DND-41 (cell line): ENCODE measurements at regions not wholly inside any gene's neighbourhood (a gene's known extent, or its start where the extent isn't known, plus 50 kb on each side); places are given as distances from the start of the nearest gene placed in this dataset.

Source experiments
- CTCF ChIP-seq: IDR thresholded peaks from 2 replicates; pipeline ENCODE4 v1.5.1; 2012; ENCODE audit warnings: borderline replicate concordance, low read length, moderate library complexity, mild to moderate bottlenecking; ENCODE audit not compliant: poor library complexity, severe bottlenecking; ENCODE audit errors: extremely low read depth
- EZH2 ChIP-seq: IDR thresholded peaks from 3 replicates; pipeline ENCODE4 v1.6.1; 2012; ENCODE audit warnings: borderline replicate concordance, low read depth, mild to moderate bottlenecking, moderate library complexity, low read length, inconsistent platforms; ENCODE audit not compliant: severe bottlenecking

GRCh38 chr5:166834246-166834645, 1457.2 kb upstream of the WWC1 start:
- TF ChIP-seq CTCF (no peak), EZH2 (no peak)
